ENCODE measurements at regions not wholly inside any gene's neighbourhood (a gene's known extent, or its start where the extent isn't known, plus 50 kb on each side); places are given as distances from the start of the nearest gene placed in this dataset.

GRCh38 chr5:175603987-175604739, 53.7 kb upstream of the HRH2 start:
- Mint-ChIP-seq H3K27me3 (peaks cover 22% of the 10 kb centered on the region), H3K36me3 (ENCODE audit: low read depth) (no peaks in the 10 kb centered on the region), H3K4me3 (no peak overlapping the region), H3K4me1 (peaks cover 3% of the 10 kb centered on the region), H3K27ac (no peak overlapping the region)
- no peaks in the 10 kb centered on the region for H3K9me3 ChIP-seq (ENCODE audit: control insufficient read depth, low read length, poor library complexity, severe bottlenecking)
- DNase-seq (no peak), ATAC-seq (no peak)

- Mint-ChIP-seq H3K36me3 (ENCODE audit: low read depth) (peaks cover 3% of the 10 kb centered on the region), H3K4me1 (peaks cover 11% of the 10 kb centered on the region), H3K27ac (no peak overlapping the region), H3K4me3 (no peak overlapping the region), H3K27me3 (peaks cover 36% of the 10 kb centered on the region)
- DNase-seq (no peak), ATAC-seq (no peak)
- no peaks in the 10 kb centered on the region for H3K9me3 ChIP-seq (ENCODE audit: control insufficient read depth, low read length, poor library complexity, severe bottlenecking)
Observed at GRCh38 chr5:175606409-175606808, 51.5 kb upstream of the HRH2 start.

Data from T-helper 17 cell (primary cell).